GM23338 (cell line): ENCODE measurements at regions not wholly inside any gene's neighbourhood (a gene's known extent, or its start where the extent isn't known, plus 50 kb on each side); places are given as distances from the start of the nearest gene placed in this dataset.

Source experiments
- ATAC-seq: fragments of 200-7000 bp; cut with Tn5 transposase; 3 replicates; pipeline ENCODE4 v1.9.1; 2020
- DNase-seq: peaks from one replicate; pipeline ENCODE4 v3.0.0-alpha.2; 2015; ENCODE audit warnings: low spot score
- H2AFZ ChIP-seq: fragments of 200-600 bp; sonication (generic); 2 replicates; pipeline ENCODE4 v1.8.0; 2016; ENCODE audit warnings: antibody characterized with exemption, mild to moderate bottlenecking, moderate library complexity
- H3F3A ChIP-seq: fragments of 200-600 bp; sonication (generic); replicated peaks from 2 replicates; pipeline ENCODE4 v1.8.0; 2017; ENCODE audit warnings: antibody characterized with exemption, mixed run types, low read depth
- H3K27ac ChIP-seq: fragments of 200-600 bp; sonication (generic); 2 replicates; pipeline ENCODE4 v1.6.1; 2016; ENCODE audit warnings: low read depth
- H3K27me3 ChIP-seq: fragments of 200-600 bp; sonication (generic); 2 replicates; pipeline ENCODE4 v1.8.0; 2016; ENCODE audit warnings: mild to moderate bottlenecking, mixed run types, moderate library complexity; ENCODE audit not compliant: insufficient read depth
- H3K36me3 ChIP-seq: fragments of 200-600 bp; sonication (generic); 2 replicates; pipeline ENCODE4 v1.8.0; 2016; ENCODE audit warnings: mild to moderate bottlenecking; ENCODE audit not compliant: insufficient read depth
- H3K4me1 ChIP-seq: fragments of 200-600 bp; sonication (generic); 2 replicates; pipeline ENCODE4 v1.8.0; 2016; ENCODE audit warnings: mild to moderate bottlenecking, moderate library complexity; ENCODE audit not compliant: insufficient read depth
- H3K4me2 ChIP-seq: fragments of 200-600 bp; sonication (generic); 2 replicates; pipeline ENCODE4 v1.7.1; 2017; ENCODE audit warnings: mixed run types
- H3K4me3 ChIP-seq: fragments of 200-600 bp; sonication (generic); 2 replicates; pipeline ENCODE4 v1.6.1; 2016; ENCODE audit warnings: mixed run types
- H3K79me2 ChIP-seq: fragments of 200-600 bp; sonication (generic); replicated peaks from 2 replicates; pipeline ENCODE4 v1.8.0; 2017; ENCODE audit warnings: mild to moderate bottlenecking; ENCODE audit not compliant: insufficient read depth
- H3K9me2 ChIP-seq: fragments of 200-600 bp; sonication (generic); 2 replicates; pipeline ENCODE4 v1.8.0; 2017; ENCODE audit not compliant: insufficient read depth
- H4K20me1 ChIP-seq: fragments of 200-600 bp; sonication (generic); replicated peaks from 2 replicates; pipeline ENCODE4 v1.8.0; 2017; ENCODE audit warnings: mild to moderate bottlenecking; ENCODE audit not compliant: insufficient read depth
- H3K27ac Mint-ChIP-seq: 2 replicates; pipeline ENCODE4 v1.8.0; 2020; ENCODE audit warnings: inconsistent platforms, mild to moderate bottlenecking, moderate library complexity, mixed read lengths
- H3K27me3 Mint-ChIP-seq: 3 replicates; pipeline ENCODE4 v1.8.0; 2022; ENCODE audit warnings: low read depth, mild to moderate bottlenecking, moderate library complexity, mixed read lengths, inconsistent platforms; ENCODE audit not compliant: insufficient read depth, poor library complexity
- H3K36me3 Mint-ChIP-seq: 3 replicates; pipeline ENCODE4 v1.8.0; 2021; ENCODE audit warnings: low read depth, mild to moderate bottlenecking, inconsistent platforms, moderate library complexity, mixed read lengths
- H3K4me1 Mint-ChIP-seq: 3 replicates; pipeline ENCODE4 v1.8.0; 2020; ENCODE audit warnings: mild to moderate bottlenecking, inconsistent platforms, mixed read lengths
- H3K4me3 Mint-ChIP-seq: 3 replicates; pipeline ENCODE4 v1.8.0; 2021; ENCODE audit warnings: moderate library complexity, mild to moderate bottlenecking, inconsistent platforms, mixed read lengths
- H3K9me3 Mint-ChIP-seq: 3 replicates; pipeline ENCODE4 v1.8.0; 2020; ENCODE audit warnings: moderate library complexity, mild to moderate bottlenecking, inconsistent platforms, mixed read lengths
- CREB1 ChIP-seq: fragments of 250-450 bp; sonication (Bioruptor Pico); IDR thresholded peaks from 2 replicates; pipeline ENCODE4 v1.5.0; 2020; ENCODE audit warnings: low read depth, mild to moderate bottlenecking, moderate library complexity
- CTCF ChIP-seq, 2 experiments: fragments of 200-600 bp in 1 of 2; sonication (generic) in 1 of 2; conservative IDR thresholded peaks; 2 replicates each; pipeline versions ENCODE4 v1.5.1 to v1.6.1; 2016 to 2017; ENCODE audit warnings: antibody characterized with exemption in 2 of 2, low read depth in 2 of 2, mild to moderate bottlenecking in 2 of 2, moderate library complexity in 1 of 2
- ETS1 ChIP-seq: IDR thresholded peaks from 2 replicates; pipeline ENCODE4 v1.6.1; 2016; ENCODE audit warnings: antibody characterized with exemption
- EZH2 ChIP-seq: fragments of 200-600 bp; sonication (generic); IDR thresholded peaks from one replicate; pipeline ENCODE4 v1.8.0; 2017; ENCODE audit warnings: antibody characterized with exemption, mild to moderate bottlenecking, low read depth; ENCODE audit not compliant: unreplicated experiment
- EZH2phosphoT487 ChIP-seq: fragments of 200-600 bp; sonication (generic); IDR thresholded peaks from one replicate; pipeline ENCODE4 v1.8.1; 2018; ENCODE audit warnings: antibody characterized with exemption; ENCODE audit not compliant: unreplicated experiment
- JUNB ChIP-seq: IDR thresholded peaks from one replicate; pipeline ENCODE4 v1.6.1; 2016; ENCODE audit warnings: antibody characterized with exemption; ENCODE audit not compliant: unreplicated experiment
- NANOG ChIP-seq: IDR thresholded peaks from 2 replicates; pipeline ENCODE4 v1.6.1; 2016; ENCODE audit warnings: antibody characterized with exemption, borderline replicate concordance
- POLR2AphosphoS5 ChIP-seq: IDR thresholded peaks from 2 replicates; pipeline ENCODE4 v1.6.1; 2016; ENCODE audit warnings: antibody characterized with exemption, low read depth
- REST ChIP-seq: IDR thresholded peaks from one replicate; pipeline ENCODE4 v1.6.1; 2018; ENCODE audit warnings: antibody characterized with exemption; ENCODE audit not compliant: unreplicated experiment
- STAT1 ChIP-seq: IDR thresholded peaks from one replicate; pipeline ENCODE4 v1.6.1; 2016; ENCODE audit warnings: antibody characterized with exemption; ENCODE audit not compliant: unreplicated experiment
- ZNF331 ChIP-seq: fragments of 250-450 bp; sonication (Bioruptor Pico); IDR thresholded peaks from 2 replicates; pipeline ENCODE4 v1.5.0; 2020; ENCODE audit warnings: low read depth, mild to moderate bottlenecking, moderate library complexity

GRCh38 chr2:9076755-9077154 lies 73.3 kb upstream of the MBOAT2 start (continued):
- TF ChIP-seq CTCF (conservative IDR thresholded peaks at IDR 0.05; ENCODE audit: low read depth in 2 of 2) (no peak), POLR2AphosphoS5 (no peak)

GRCh38 chr2:9076210-9076609 lies 72.7 kb upstream of the MBOAT2 start:
- Histone ChIP-seq H3F3A (no peaks in the 10 kb centered on the region), H3K9me2 (no peaks in the 10 kb centered on the region), H3K4me3 (no peak overlapping the region), H2AFZ (no peak overlapping the region), H4K20me1 (no peaks in the 10 kb centered on the region), H3K27me3 (no peaks in the 10 kb centered on the region; the same call in 1 of the 2 replicates), H3K36me3 (no peaks in the 10 kb centered on the region), H3K79me2 (no peaks in the 10 kb centered on the region), H3K27ac (no peak overlapping the region), H3K4me2 (no peak overlapping the region), H3K4me1 (peaks cover 19% of the 10 kb centered on the region)
- H3K4me1 Mint-ChIP-seq = peaks cover 28% of the 10 kb centered on the region; the same call in 2 of the 3 replicates
- ATAC-seq = no peak
- no peak for DNase-seq
- 0 out of 3 replicates have a peak, but pooled peaks cover under 1% of the 10 kb centered on the region for H3K36me3 Mint-ChIP-seq
- H3K4me3 Mint-ChIP-seq = no peak overlapping the region
- peaks cover 16% of the 10 kb centered on the region for H3K27me3 Mint-ChIP-seq
- no peak overlapping the region for H3K27ac Mint-ChIP-seq
- H3K9me3 Mint-ChIP-seq = peaks cover 12% of the 10 kb centered on the region
- TF ChIP-seq STAT1 (no peak), REST (no peak), EZH2phosphoT487 (no peak), POLR2AphosphoS5 (no peak), ETS1 (no peak), EZH2 (no peak), JUNB (no peak), CTCF (conservative IDR thresholded peaks at IDR 0.05; ENCODE audit: low read depth in 2 of 2) (no peak), NANOG (no peak), ZNF331 (no peak), CREB1 (CRISPR knock-in tag) (no peak)
